ENCODE measurements at regions not wholly inside any gene's neighbourhood (a gene's known extent, or its start where the extent isn't known, plus 50 kb on each side); places are given as distances from the start of the nearest gene placed in this dataset.

- Histone ChIP-seq H3K27ac (replicated peaks in 1 of 4) (no peak overlapping the region), H3K4me3 (no peak overlapping the region), H3K27me3 (no peaks in the 10 kb centered on the region), H3K9me3 (peaks cover 0 to 24% (median 12%) of the 10 kb centered on the region in 4 donors), H3K4me1 (no peaks in the 10 kb centered on the region), H3K36me3 (no peaks in the 10 kb centered on the region)
- no peak for DNase-seq (ENCODE audit: extremely low spot score)
- WGBS, result 100% methylated on average over 2 of the region's 3 CpGs
- TF ChIP-seq CTCF (IDR thresholded peaks at IDR 0.05) (no peak), POLR2A (IDR thresholded peaks at IDR 0.05; ENCODE audit: low read depth) (no peak), POLR2AphosphoS5 (IDR thresholded peaks at IDR 0.05) (no peak), EP300 (IDR thresholded peaks at IDR 0.05) (no peak)
- intact Hi-C loops (cut with DNase I), result no loop called here
Observed at GRCh38 chr2:198973181-198973580, 484.6 kb downstream of the SATB2 start.

GRCh38 chr2:198968545-198968944 lies 489.2 kb downstream of the SATB2 start:
- Histone ChIP-seq H3K27ac (replicated peaks in 1 of 4) (no peak overlapping the region), H3K27me3 (no peaks in the 10 kb centered on the region), H3K9me3 (no peaks in the 10 kb centered on the region), H3K36me3 (no peaks in the 10 kb centered on the region), H3K4me3 (no peak overlapping the region), H3K4me1 (no peaks in the 10 kb centered on the region)
- no peak for TF ChIP-seq EP300 (IDR thresholded peaks at IDR 0.05)
- no peak for TF ChIP-seq POLR2A (IDR thresholded peaks at IDR 0.05; ENCODE audit: low read depth)
- no peak for TF ChIP-seq CTCF (IDR thresholded peaks at IDR 0.05)
- no peak for TF ChIP-seq POLR2AphosphoS5 (IDR thresholded peaks at IDR 0.05)
- 90% methylated on average over 2 of the region's 2 CpGs for WGBS
- DNase-seq (ENCODE audit: extremely low spot score), result no peak
- intact Hi-C loops (cut with DNase I), result no loop called here

GRCh38 chr2:198966269-198966668 lies 491.5 kb downstream of the SATB2 start:
- no peaks in the 10 kb centered on the region for H3K36me3 ChIP-seq
- intact Hi-C loops (cut with DNase I), result no loop called here
- no peak for TF ChIP-seq POLR2A (IDR thresholded peaks at IDR 0.05; ENCODE audit: low read depth)
- no peak for TF ChIP-seq POLR2AphosphoS5 (IDR thresholded peaks at IDR 0.05)
- no peak for TF ChIP-seq CTCF (IDR thresholded peaks at IDR 0.05)
- no peak for TF ChIP-seq EP300 (IDR thresholded peaks at IDR 0.05)
- no peak overlapping the region for H3K27ac ChIP-seq (replicated peaks in 1 of 4)
- no peaks in the 10 kb centered on the region for H3K4me1 ChIP-seq
- H3K4me3 ChIP-seq, result no peak overlapping the region
- H3K9me3 ChIP-seq, result no peaks in the 10 kb centered on the region
- no peaks in the 10 kb centered on the region for H3K27me3 ChIP-seq
- DNase-seq (ENCODE audit: extremely low spot score), result no peak

- DNase-seq (ENCODE audit: extremely low spot score), result no peak
- intact Hi-C loops (cut with DNase I), result no loop called here
- Histone ChIP-seq H3K27ac (replicated peaks in 1 of 4) (no peak overlapping the region), H3K27me3 (no peaks in the 10 kb centered on the region), H3K9me3 (no peaks in the 10 kb centered on the region), H3K4me3 (no peak overlapping the region), H3K36me3 (no peaks in the 10 kb centered on the region), H3K4me1 (no peaks in the 10 kb centered on the region)
- TF ChIP-seq POLR2AphosphoS5 (IDR thresholded peaks at IDR 0.05), result no peak
- no peak for TF ChIP-seq EP300 (IDR thresholded peaks at IDR 0.05)
- no peak for TF ChIP-seq POLR2A (IDR thresholded peaks at IDR 0.05; ENCODE audit: low read depth)
- TF ChIP-seq CTCF (IDR thresholded peaks at IDR 0.05), result no peak
Observed at GRCh38 chr2:198961547-198961946, 496.2 kb downstream of the SATB2 start.

GRCh38 chr2:198957181-198957580 lies 500.6 kb downstream of the SATB2 start:
- Histone ChIP-seq H3K27me3 (no peaks in the 10 kb centered on the region), H3K36me3 (no peaks in the 10 kb centered on the region), H3K4me1 (no peaks in the 10 kb centered on the region), H3K4me3 (no peak overlapping the region), H3K9me3 (no peaks in the 10 kb centered on the region), H3K27ac (replicated peaks in 1 of 4) (no peak overlapping the region)
- intact Hi-C loops (cut with DNase I), result no loop called here
- DNase-seq (ENCODE audit: extremely low spot score), result no peak
- TF ChIP-seq POLR2AphosphoS5 (IDR thresholded peaks at IDR 0.05) (no peak), POLR2A (IDR thresholded peaks at IDR 0.05; ENCODE audit: low read depth) (no peak), CTCF (IDR thresholded peaks at IDR 0.05) (no peak), EP300 (IDR thresholded peaks at IDR 0.05) (no peak)
- 38% methylated on average over 1 of the region's 1 CpG for WGBS

Data from esophagus muscularis mucosa (tissue), 4 donors.